ENCODE measurements at regions not wholly inside any gene's neighbourhood (a gene's known extent, or its start where the extent isn't known, plus 50 kb on each side); places are given as distances from the start of the nearest gene placed in this dataset.

DNA sequence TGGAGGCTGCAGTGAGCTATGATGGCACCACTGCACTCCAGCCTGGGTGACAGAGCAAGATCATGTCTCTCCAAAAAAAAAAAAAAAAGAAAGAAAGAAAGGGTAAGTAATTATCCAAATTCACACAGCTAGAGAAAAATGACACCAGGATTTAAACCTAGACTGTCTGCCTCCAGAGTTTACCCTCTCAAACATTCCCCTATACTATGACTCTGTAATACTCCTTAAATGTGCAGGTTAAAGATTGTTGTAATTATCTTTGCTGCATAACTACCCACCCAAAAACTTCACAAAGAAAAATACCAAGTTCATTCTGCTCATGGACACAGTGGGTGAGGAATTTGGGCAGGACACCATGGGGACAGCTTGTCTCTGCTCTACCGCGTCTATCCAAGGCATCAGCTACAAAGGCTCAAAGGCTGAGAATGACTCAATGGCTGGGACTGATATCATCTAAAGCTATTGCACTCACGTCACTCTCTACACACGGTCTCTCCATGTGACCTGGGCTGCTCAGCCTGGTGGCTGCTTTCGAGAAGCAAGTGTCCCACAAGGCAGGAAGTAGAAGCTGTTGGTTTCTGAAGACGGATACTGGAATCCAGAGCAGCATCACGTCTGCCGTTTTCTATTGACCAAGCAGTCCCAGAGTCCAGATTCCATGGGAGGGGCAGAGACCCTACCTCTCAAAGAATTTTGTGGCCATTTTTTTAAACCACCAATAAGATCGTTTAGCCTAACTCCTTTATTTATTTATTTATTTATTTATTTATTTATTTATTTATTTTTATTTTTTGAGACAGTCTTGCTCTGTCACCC is 185.7 kb upstream of the AUTS2 start (continued):
- TF ChIP-seq ZXDB (tag by site-specific recombination; IDR thresholded peaks at IDR 0.05) (peak; percentile 74), ZNF10 (tag by site-specific recombination; IDR thresholded peaks at IDR 0.05) (no peak), ZNF416 (tag by site-specific recombination; IDR thresholded peaks at IDR 0.05) (no peak), HOXA7 (CRISPR knock-in tag; IDR thresholded peaks at IDR 0.05; ENCODE audit: borderline replicate concordance) (no peak), ZNF214 (tag by site-specific recombination; IDR thresholded peaks at IDR 0.05; ENCODE audit: borderline replicate concordance) (no peak; the same call in 1 of the 2 replicates), TCF7L2 (IDR thresholded peaks at IDR 0.05; ENCODE audit: borderline replicate concordance, low read depth, low read length) (no peak), ZNF571 (tag by site-specific recombination; IDR thresholded peaks at IDR 0.05) (no peak), ZNF433 (tag by site-specific recombination; IDR thresholded peaks at IDR 0.05; ENCODE audit: low read depth) (peak; percentile 81), ZNF658 (tag by site-specific recombination; IDR thresholded peaks at IDR 0.05) (no peak), ZNF391 (tag by site-specific recombination; IDR thresholded peaks at IDR 0.05; ENCODE audit: borderline replicate concordance, low read depth) (no peak), ZBTB7A (tag by site-specific recombination; IDR thresholded peaks at IDR 0.05; ENCODE audit: low read depth) (no peak), GLI2 (tag by site-specific recombination; IDR thresholded peaks at IDR 0.05; ENCODE audit: borderline replicate concordance, low read depth) (peak; percentile 81; the same call in 1 of the 2 replicates), ZNF549 (tag by site-specific recombination; IDR thresholded peaks at IDR 0.05) (no peak), ZNF138 (tag by site-specific recombination; IDR thresholded peaks at IDR 0.05; ENCODE audit: borderline replicate concordance) (peak; percentile 81; the same call in 1 of the 2 replicates), ZNF707 (tag by site-specific recombination; IDR thresholded peaks at IDR 0.05) (no peak), ZSCAN23 (tag by site-specific recombination; IDR thresholded peaks at IDR 0.05) (no peak), ZNF664 (tag by site-specific recombination; IDR thresholded peaks at IDR 0.05) (peak; percentile 81), ZNF302 (tag by site-specific recombination; IDR thresholded peaks at IDR 0.05; ENCODE audit: low read depth) (no peak), ZNF623 (tag by site-specific recombination; IDR thresholded peaks at IDR 0.05) (peak; percentile 89), ZNF184 (tag by site-specific recombination; IDR thresholded peaks at IDR 0.05) (no peak), ZNF544 (tag by site-specific recombination; IDR thresholded peaks at IDR 0.05) (no peak), ZNF830 (tag by site-specific recombination; IDR thresholded peaks at IDR 0.05; ENCODE audit: low read depth) (no peak)
- TF ChIP-seq, protein P1, sequence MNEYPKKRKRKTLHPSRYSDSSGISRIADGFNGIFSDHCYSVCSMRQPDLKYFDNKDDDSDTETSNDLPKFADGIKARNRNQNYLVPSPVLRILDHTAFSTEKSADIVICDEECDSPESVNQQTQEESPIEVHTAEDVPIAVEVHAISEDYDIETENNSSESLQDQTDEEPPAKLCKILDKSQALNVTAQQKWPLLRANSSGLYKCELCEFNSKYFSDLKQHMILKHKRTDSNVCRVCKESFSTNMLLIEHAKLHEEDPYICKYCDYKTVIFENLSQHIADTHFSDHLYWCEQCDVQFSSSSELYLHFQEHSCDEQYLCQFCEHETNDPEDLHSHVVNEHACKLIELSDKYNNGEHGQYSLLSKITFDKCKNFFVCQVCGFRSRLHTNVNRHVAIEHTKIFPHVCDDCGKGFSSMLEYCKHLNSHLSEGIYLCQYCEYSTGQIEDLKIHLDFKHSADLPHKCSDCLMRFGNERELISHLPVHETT (tag by site-specific recombination; IDR thresholded peaks at IDR 0.05) = no peak
- TF ChIP-seq, protein P2, sequence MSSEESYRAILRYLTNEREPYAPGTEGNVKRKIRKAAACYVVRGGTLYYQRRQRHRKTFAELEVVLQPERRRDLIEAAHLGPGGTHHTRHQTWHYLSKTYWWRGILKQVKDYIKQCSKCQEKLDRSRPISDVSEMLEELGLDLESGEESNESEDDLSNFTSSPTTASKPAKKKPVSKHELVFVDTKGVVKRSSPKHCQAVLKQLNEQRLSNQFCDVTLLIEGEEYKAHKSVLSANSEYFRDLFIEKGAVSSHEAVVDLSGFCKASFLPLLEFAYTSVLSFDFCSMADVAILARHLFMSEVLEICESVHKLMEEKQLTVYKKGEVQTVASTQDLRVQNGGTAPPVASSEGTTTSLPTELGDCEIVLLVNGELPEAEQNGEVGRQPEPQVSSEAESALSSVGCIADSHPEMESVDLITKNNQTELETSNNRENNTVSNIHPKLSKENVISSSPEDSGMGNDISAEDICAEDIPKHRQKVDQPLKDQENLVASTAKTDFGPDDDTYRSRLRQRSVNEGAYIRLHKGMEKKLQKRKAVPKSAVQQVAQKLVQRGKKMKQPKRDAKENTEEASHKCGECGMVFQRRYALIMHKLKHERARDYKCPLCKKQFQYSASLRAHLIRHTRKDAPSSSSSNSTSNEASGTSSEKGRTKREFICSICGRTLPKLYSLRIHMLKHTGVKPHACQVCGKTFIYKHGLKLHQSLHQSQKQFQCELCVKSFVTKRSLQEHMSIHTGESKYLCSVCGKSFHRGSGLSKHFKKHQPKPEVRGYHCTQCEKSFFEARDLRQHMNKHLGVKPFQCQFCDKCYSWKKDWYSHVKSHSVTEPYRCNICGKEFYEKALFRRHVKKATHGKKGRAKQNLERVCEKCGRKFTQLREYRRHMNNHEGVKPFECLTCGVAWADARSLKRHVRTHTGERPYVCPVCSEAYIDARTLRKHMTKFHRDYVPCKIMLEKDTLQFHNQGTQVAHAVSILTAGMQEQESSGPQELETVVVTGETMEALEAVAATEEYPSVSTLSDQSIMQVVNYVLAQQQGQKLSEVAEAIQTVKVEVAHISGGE (tag by site-specific recombination; conservative IDR thresholded peaks at IDR 0.05; ENCODE audit: low read depth) = peak; percentile 85
- TF ChIP-seq, protein P3, sequence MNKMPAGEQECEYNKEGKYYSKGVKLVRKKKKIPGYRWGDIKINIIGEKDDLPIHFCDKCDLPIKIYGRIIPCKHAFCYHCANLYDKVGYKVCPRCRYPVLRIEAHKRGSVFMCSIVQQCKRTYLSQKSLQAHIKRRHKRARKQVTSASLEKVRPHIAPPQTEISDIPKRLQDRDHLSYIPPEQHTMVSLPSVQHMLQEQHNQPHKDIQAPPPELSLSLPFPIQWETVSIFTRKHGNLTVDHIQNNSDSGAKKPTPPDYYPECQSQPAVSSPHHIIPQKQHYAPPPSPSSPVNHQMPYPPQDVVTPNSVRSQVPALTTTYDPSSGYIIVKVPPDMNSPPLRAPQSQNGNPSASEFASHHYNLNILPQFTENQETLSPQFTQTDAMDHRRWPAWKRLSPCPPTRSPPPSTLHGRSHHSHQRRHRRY (tag by site-specific recombination; IDR thresholded peaks at IDR 0.05) = no peak
- TF ChIP-seq, protein P4, sequence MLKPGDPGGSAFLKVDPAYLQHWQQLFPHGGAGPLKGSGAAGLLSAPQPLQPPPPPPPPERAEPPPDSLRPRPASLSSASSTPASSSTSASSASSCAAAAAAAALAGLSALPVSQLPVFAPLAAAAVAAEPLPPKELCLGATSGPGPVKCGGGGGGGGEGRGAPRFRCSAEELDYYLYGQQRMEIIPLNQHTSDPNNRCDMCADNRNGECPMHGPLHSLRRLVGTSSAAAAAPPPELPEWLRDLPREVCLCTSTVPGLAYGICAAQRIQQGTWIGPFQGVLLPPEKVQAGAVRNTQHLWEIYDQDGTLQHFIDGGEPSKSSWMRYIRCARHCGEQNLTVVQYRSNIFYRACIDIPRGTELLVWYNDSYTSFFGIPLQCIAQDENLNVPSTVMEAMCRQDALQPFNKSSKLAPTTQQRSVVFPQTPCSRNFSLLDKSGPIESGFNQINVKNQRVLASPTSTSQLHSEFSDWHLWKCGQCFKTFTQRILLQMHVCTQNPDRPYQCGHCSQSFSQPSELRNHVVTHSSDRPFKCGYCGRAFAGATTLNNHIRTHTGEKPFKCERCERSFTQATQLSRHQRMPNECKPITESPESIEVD (tag by site-specific recombination; IDR thresholded peaks at IDR 0.05) = no peak
- TF ChIP-seq, protein P5, sequence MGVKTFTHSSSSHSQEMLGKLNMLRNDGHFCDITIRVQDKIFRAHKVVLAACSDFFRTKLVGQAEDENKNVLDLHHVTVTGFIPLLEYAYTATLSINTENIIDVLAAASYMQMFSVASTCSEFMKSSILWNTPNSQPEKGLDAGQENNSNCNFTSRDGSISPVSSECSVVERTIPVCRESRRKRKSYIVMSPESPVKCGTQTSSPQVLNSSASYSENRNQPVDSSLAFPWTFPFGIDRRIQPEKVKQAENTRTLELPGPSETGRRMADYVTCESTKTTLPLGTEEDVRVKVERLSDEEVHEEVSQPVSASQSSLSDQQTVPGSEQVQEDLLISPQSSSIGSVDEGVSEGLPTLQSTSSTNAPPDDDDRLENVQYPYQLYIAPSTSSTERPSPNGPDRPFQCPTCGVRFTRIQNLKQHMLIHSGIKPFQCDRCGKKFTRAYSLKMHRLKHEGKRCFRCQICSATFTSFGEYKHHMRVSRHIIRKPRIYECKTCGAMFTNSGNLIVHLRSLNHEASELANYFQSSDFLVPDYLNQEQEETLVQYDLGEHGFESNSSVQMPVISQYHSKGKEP (tag by site-specific recombination; IDR thresholded peaks at IDR 0.05) = no peak
- TF ChIP-seq, protein P6, sequence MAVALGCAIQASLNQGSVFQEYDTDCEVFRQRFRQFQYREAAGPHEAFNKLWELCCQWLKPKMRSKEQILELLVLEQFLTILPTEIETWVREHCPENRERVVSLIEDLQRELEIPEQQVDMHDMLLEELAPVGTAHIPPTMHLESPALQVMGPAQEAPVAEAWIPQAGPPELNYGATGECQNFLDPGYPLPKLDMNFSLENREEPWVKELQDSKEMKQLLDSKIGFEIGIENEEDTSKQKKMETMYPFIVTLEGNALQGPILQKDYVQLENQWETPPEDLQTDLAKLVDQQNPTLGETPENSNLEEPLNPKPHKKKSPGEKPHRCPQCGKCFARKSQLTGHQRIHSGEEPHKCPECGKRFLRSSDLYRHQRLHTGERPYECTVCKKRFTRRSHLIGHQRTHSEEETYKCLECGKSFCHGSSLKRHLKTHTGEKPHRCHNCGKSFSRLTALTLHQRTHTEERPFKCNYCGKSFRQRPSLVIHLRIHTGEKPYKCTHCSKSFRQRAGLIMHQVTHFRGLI (tag by site-specific recombination; IDR thresholded peaks at IDR 0.05) = no peak

Data from HEK293 (cell line).